ENCODE measurements at regions not wholly inside any gene's neighbourhood (a gene's known extent, or its start where the extent isn't known, plus 50 kb on each side); places are given as distances from the start of the nearest gene placed in this dataset.

DNA sequence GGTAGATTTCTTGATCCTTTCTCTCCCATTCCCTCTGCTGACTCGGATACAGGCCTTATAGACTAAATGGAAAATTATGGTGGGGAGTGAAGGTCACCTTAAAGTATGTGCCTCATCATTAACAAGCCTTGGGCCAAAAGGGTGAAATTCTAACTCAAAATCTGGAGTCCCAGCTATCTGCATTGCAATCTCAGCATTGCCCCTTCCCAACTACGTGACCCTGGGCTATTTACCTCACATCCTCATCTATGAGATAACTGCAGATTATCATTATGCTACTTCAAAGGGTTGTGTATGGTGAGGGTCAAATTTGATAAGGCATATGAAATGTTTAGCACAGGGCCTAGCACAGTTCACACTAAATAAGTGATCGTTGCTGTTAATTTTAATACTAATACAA, 147.7 kb downstream of the WNT5A start:
- FAIRE-seq = no peak
- ChIA-PET POLR2A (interaction anchor here (0.5 kb wide), 1 partner anchor 217 kb away, joined by 3 read pairs; no protein-coding TSS in a partner anchor), CTCF (ENCODE audit: low intra/inter-chr PET ratio) (no interaction called here)
- Histone ChIP-seq H3K79me2 (ENCODE audit: control insufficient read depth, insufficient read depth, low read length) (no peaks in the 10 kb centered on the region), H3K36me3 (ENCODE audit: control insufficient read depth, insufficient read depth, low read length) (no peaks in the 10 kb centered on the region), H3K9ac (ENCODE audit: insufficient read depth in 1 of 2, low read depth in 2 of 2, low read length in 2 of 2) (no peak overlapping the region), H3K4me2 (ENCODE audit: insufficient read depth, low read length) (no peak overlapping the region), H3K9me1 (ENCODE audit: control insufficient read depth, insufficient read depth, low read length) (no peaks in the 10 kb centered on the region), H3K27ac (ENCODE audit: extremely low read depth, low read depth, low read length) (no peak overlapping the region), H2AFZ (ENCODE audit: low read depth, low read length) (no peak overlapping the region), H3K4me3 (no peak overlapping the region), H3K9me3 (replicated peaks; ENCODE audit: control insufficient read depth, insufficient read depth, low read depth, low read length) (no peaks in the 10 kb centered on the region), H3K4me1 (replicated peaks in 1 of 2; ENCODE audit: control insufficient read depth in 2 of 2, insufficient read depth in 2 of 2, low read length in 2 of 2) (no peaks in the 10 kb centered on the region), H3K27me3 (ENCODE audit: control insufficient read depth in 2 of 2, insufficient read depth in 2 of 2, low read length in 2 of 2) (no peaks in the 10 kb centered on the region), H4K20me1 (replicated peaks; ENCODE audit: control insufficient read depth, insufficient read depth, low read length) (no peaks in the 10 kb centered on the region)
- no TSS peak for BruUV-seq (replicated peaks)
- intact Hi-C loops (cut with micrococcal nuclease) (no loop called here), in situ Hi-C loops (cut with MboI) (no loop called here)
- no peak for TF ChIP-seq CUX1 (CRISPR knock-in tag; IDR thresholded peaks at IDR 0.05)
- TF ChIP-seq TAL1 (IDR thresholded peaks at IDR 0.05) = no peak
- TF ChIP-seq TAF9B (IDR thresholded peaks at IDR 0.05; ENCODE audit: partially characterized antibody) = no peak
- no peak for TF ChIP-seq CBX5 (IDR thresholded peaks at IDR 0.05; ENCODE audit: borderline replicate concordance, low read depth)
- 0% methylated on average over 3 of the region's 3 CpGs for WGBS (ENCODE audit: insufficient coverage, low coverage, missing lambda C conversion rate)
- ATAC-seq = no peak
- no peak for DNase-seq (ENCODE audit: extremely low read depth in 1 of 4, low spot score in 3 of 4)
